Raji (cell line): ENCODE measurements at regions not wholly inside any gene's neighbourhood (a gene's known extent, or its start where the extent isn't known, plus 50 kb on each side); places are given as distances from the start of the nearest gene placed in this dataset.

ENCODE experiments used
- POLR2A ChIP-seq: IDR thresholded peaks from 2 replicates; pipeline ENCODE4 v1.6.1; 2011; ENCODE audit warnings: low read depth, low read length, control low read depth; ENCODE audit not compliant: insufficient read depth

DNA sequence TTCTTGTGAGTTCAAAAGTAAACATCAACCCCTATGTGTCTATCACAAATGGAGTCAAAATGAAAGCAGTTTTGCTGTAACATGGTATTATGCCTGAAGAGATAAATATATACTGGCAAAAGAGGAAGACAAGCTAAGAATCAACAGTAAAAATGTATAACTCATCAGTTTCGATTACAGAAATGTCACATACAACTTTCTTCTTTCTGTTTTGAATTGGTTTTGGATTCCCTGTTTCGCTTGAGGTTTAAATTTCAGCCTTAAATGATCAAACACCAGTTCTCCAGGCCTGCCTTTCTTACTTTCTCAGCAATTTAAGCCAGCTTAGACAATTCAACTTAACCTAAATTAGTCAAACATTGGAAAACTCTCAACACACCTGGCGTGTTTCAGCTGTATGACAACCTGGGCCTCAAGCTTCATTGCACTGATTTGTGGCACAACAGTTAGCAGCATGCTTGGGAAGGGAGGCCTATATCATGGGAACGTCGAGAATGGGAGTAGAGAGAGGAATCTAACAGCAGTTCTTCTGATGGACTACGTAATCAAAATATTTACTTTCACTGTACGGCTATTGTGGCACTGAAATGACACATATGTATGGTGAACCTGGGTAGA lies 51.9 kb upstream of the MARCKS start:
- TF ChIP-seq POLR2A = no peak

DNA sequence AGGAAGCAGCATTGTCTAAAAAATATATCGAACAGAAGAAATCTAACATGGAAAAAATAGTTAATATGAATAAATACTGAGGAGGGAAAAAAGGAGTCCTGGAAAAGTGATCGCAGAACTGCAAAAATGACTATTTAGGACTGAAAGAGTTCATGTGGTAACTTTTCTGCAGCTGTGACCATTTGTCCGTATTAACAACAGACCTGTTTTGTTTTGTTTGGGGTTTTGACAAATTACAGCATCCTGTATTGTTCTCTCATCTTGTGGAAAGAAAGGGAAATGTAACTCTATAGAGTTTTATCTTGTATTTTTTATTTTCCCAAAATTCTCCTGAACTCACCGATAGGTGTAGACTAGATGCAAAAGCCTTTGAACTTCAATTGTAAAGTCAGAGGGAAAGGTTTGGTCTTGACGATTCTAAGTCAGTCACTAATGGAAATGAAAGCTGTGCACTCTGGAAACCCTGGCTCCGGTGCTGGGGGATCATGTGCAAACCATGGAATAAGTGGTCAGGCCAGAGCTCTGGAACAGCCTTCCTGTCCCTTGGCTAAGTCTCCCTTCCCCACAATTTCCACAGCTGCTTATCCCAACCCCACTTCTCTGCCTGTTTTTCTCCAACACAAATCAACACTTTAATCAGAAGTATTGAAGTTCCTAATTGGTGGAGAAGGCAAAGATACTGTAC lies 51.2 kb upstream of the MARCKS start:
- no peak for TF ChIP-seq POLR2A
